Eye (tissue), 1 donor: ENCODE measurements at regions not wholly inside any gene's neighbourhood (a gene's known extent, or its start where the extent isn't known, plus 50 kb on each side); places are given as distances from the start of the nearest gene placed in this dataset.
A peak's percentile ranks its signal among the peaks of the same experiment; 100 is the strongest.
"Not testable (repeated sequence)": the region's sequence is repeated elsewhere in the genome, so short reads cannot be mapped to it uniquely, and the experiment has no call there.

ENCODE experiments used
- DNase-seq: peaks from one replicate; pipeline ENCODE4 v3.0.0-alpha.2; 2015

- not testable (repeated sequence) for DNase-seq
Measured at GRCh38 chr2:91525587-91525986, 2834.1 kb downstream of the RPIA start.

- DNase-seq, result not testable (repeated sequence)
Measured at GRCh38 chr2:91526083-91526482, 2834.6 kb downstream of the RPIA start.

GRCh38 chr2:91527056-91527455, 2835.6 kb downstream of the RPIA start:
- DNase-seq, result not testable (repeated sequence)

GRCh38 chr2:91527491-91528031, 2836.1 kb downstream of the RPIA start:
- not testable (repeated sequence) for DNase-seq

- not testable (repeated sequence) for DNase-seq
Measured at GRCh38 chr2:91528361-91528760, 2836.9 kb downstream of the RPIA start.

GRCh38 chr2:91536109-91536508, 2844.6 kb downstream of the RPIA start:
- not testable (repeated sequence) for DNase-seq

- DNase-seq, result not testable (repeated sequence)
Measured at GRCh38 chr2:91536549-91537263, 2845.2 kb downstream of the RPIA start.

- DNase-seq, result not testable (repeated sequence)
Measured at GRCh38 chr2:91549316-91549715, 2857.8 kb downstream of the RPIA start.

GRCh38 chr2:91558234-91558633, 2866.8 kb downstream of the RPIA start:
- DNase-seq, result not testable (repeated sequence)

- DNase-seq, result not testable (repeated sequence)
Measured at GRCh38 chr2:91559269-91559668, 2867.8 kb downstream of the RPIA start.

- DNase-seq, result not testable (repeated sequence)
Measured at GRCh38 chr2:91559886-91560614, 2868.6 kb downstream of the RPIA start.

GRCh38 chr2:91562184-91562583, 2870.7 kb downstream of the RPIA start:
- not testable (repeated sequence) for DNase-seq

- DNase-seq, result not testable (repeated sequence)
Measured at GRCh38 chr2:91564700-91565099, 2873.2 kb downstream of the RPIA start.

GRCh38 chr2:91565689-91566430, 2874.4 kb downstream of the RPIA start:
- DNase-seq, result not testable (repeated sequence)

GRCh38 chr2:91566611-91567010, 2875.1 kb downstream of the RPIA start:
- DNase-seq, result not testable (repeated sequence)

GRCh38 chr2:91567546-91568335, 2876.3 kb downstream of the RPIA start:
- DNase-seq, result not testable (repeated sequence)

GRCh38 chr2:91568391-91569338, 2877.2 kb downstream of the RPIA start:
- not testable (repeated sequence) for DNase-seq

GRCh38 chr2:91571239-91571923, 2879.9 kb downstream of the RPIA start:
- peak; percentile 20 for DNase-seq

- not testable (repeated sequence) for DNase-seq
Measured at GRCh38 chr2:91573018-91573417, 2881.5 kb downstream of the RPIA start.

GRCh38 chr2:91573755-91574154, 2882.3 kb downstream of the RPIA start:
- not testable (repeated sequence) for DNase-seq
